ENCODE measurements at regions not wholly inside any gene's neighbourhood (a gene's known extent, or its start where the extent isn't known, plus 50 kb on each side); places are given as distances from the start of the nearest gene placed in this dataset.
"Not testable (repeated sequence)": the region's sequence is repeated elsewhere in the genome, so short reads cannot be mapped to it uniquely, and the experiment has no call there.

DNA sequence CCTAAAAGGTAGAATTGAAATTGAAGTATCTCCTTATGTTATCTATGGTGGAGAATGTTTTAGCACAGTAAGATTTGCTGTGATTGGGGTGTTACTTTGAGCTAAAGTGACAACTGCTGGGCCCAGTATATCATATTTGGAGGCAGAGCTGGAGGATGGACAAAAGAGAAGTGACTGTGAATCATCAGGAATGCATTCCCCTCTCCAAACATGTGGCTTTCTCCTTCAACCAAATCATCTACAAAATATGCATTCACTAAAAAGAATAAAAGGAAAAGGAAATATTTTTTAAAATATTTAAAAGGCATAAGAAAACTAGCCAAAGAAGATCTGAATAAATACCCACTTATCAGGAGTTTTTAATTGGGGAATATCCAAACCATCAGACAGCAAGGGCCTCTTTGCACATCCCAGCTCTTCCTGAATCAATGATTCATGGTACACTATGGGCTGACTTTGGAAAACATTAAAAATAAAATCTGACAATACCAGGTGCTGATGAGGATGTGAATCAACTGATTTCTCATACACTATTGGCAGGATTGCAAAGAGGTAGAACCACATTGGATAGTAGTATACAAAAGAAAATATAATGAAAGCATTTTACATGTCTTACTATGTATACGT lies 671.7 kb upstream of the NR3C2 start:
- no peak for DNase-seq

DNA sequence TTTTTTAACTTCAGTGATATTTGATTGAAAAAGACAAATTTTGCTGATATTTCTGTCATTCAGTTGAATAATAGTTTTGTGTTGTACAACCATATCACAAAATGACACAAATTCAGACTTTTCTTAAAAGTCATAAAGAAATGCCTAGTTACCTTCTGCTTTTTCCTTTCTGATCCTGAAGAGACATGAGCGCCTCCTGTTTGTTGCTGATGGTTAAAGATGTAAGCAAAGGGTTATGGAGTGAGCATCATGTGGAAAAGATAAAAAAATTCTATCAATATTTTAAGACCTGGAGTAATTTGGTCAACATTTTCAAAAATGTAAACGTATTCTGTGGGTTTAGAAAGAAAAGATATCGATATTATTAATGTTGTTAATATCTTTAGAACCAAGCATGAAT lies 669.9 kb upstream of the NR3C2 start:
- no peak for DNase-seq

DNA sequence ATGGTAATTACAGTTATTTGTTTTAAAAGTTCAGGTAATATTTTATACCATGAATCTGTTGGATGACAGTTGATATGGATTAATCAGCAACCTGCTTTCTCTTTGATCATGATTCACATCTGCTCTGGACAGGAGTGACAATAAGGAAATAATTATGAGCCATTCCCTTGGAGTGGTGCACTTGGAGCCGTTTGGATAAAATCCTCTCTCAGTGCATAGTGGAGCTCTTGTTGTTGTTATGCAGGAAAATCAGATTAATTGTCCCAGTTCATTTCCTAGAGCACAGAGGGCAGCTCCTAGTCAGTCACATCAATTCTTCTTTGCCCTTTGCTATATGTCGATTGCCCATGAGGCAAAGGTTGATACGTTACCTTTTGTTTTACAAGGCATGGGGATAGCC lies 668.3 kb upstream of the NR3C2 start:
- no peak for DNase-seq

DNA sequence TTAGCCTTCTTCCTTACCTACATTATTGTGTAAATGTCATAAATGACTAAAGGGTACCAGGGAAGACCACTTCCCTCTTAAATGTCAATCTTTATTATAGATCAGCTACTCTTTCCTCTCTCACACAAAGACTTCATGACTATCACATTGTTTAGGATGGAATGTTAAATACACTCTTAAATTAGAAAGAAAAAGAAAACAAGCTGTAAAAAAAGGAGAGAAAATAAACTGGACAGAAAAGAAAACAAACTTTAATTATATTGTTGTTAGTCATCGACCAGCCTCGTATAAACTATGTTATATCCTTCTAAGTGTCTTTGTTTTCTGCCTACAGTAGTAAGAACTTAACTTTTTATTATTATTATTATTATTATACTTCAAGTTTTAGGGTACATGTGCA lies 666.4 kb upstream of the NR3C2 start:
- no peak for DNase-seq

DNA sequence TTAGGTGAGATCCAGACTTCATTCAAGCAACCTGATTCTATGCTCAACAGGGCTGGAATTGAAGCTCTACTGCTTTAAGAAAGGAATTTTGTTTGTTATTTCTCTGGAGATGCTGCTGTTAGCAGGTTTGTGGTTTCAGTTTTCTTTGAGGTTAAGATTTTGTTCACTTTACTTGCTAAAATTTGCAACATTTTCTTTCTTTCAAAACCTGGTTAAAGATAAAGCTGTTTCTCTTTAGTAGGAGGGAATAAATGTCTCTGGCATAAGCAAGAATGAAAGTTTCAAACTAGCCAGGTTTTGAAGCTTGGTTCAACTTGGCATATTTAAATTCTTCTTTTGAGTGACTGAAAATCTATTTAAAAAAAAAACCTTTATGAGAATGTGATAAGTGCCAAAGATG lies 660.6 kb upstream of the NR3C2 start:
- no peak for DNase-seq

DNA sequence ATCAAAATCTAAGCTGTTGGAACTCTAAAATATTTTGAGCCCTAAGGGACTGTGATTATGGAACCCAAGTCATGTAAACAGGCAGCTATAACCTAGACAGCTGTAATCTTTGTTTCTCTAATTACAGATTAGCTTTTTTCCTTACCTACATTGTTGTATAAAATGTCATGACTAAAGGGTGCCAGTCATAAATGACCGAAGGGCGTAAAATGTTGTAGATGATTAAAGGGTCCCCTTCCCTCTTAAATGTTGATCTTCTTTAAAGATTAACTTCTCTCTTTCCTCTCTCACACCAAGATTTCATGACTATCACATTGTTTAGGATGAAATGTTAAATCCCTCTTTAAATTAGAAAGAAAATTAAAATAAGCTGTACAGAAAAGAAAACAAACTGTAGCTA lies 659.4 kb upstream of the NR3C2 start:
- DNase-seq, result no peak

DNA sequence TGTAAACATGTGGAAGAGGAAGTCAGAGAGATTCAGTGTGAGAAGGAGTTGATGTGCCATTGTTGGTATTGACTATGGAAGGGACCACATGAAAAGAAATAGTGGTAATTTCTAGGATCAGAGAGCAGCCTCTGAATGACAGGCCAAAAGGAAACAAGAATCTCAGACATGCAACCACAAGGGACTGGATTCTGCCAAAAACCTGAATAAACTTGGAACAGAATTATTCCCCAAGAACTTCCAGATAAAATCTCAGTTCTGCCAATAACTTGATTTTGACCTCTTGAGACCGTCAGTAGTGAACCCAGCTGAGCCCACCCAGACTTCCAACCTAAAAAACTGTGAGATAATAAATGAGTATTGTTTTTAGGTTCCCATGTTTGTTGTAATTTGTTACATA lies 653.6 kb upstream of the NR3C2 start:
- no peak for DNase-seq

- no peak for DNase-seq
Observed at GRCh38 chr4:149095001-149095400, 652.8 kb upstream of the NR3C2 start.

DNA sequence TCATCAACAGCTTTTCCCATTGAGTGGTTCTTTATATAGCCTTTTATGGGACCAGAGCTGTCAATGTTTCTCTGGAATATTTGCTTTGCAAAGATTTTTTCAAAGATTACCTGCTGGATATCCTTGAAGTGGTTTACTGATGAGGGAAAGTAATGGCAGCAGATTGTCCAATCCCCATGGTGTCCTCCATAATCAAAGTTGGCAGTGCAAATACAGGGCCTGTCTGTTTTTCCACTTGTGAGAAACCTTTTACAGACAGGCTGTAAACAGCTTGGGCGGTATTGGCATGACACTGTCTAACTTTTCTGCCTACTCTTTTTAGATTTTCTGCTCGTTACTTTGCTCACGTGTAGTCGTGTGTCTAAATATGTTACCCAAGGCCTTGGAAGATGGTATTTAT lies 641.9 kb upstream of the NR3C2 start:
- no peak for DNase-seq

- no peak for DNase-seq
Observed at GRCh38 chr4:149077181-149077580, 635.0 kb upstream of the NR3C2 start.

- DNase-seq, result no peak
Observed at GRCh38 chr4:149076401-149076800, 634.2 kb upstream of the NR3C2 start.

GRCh38 chr4:149072384-149072783 lies 630.2 kb upstream of the NR3C2 start:
- no peak for DNase-seq

GRCh38 chr4:149065753-149066152 lies 623.5 kb upstream of the NR3C2 start:
- DNase-seq, result no peak

DNA sequence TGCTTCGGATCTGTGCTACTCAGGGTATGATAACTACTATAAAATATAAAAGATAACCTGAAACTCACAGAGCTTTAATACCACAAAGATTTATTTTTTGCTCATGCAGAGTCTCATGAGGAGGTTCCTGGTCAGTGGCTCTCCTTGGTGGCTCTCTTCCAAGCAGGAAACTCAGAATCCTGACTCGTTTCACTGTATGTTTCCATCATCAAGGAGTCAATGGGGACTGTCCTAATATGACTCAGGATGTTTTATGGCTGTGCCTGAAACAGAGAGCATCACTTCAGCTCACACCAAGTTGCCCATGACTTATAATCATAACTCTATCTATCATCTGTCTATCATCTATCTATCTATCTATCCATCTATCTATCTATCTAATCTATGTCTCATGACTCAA lies 620.8 kb upstream of the NR3C2 start:
- DNase-seq, result no peak

DNA sequence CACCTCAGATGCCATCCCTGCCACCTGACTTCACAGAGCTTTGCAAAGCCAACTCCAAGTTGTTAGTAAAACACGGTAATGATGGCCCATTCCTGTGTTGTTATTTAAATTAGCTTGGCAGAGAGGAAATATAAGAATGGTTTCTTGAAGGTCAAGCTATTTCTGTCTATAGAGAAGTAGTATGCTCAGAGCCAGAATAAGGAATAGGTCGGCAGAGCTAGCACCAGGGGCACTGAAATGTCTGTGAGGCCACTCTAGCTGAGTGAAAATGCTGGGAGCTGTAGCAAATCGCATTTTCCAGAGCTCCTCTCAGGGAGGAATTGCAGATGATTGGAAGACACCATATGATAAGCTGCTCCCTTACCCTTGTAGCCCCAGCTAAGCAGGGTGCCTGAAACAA lies 615.4 kb upstream of the NR3C2 start:
- no peak for DNase-seq

GRCh38 chr4:149056615-149057014 lies 614.4 kb upstream of the NR3C2 start:
- DNase-seq, result no peak

DNA sequence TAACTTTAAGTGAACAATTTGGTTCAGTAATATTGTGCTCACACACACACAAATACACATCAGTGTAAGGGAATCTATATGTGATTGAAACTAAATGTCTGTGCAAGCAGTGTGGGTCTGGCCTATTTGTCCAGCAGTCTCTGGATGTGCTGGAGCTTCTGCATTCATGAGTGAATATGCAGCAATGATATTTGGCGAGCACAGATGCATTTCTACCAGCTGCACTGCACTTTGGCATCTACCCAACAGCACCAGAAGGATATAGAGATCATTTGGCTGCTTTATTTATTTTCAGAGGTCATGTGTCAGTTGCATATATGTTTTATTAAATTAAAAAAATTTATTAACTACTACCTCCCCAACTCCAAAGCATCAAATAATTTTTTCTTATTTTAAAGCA lies 613.4 kb upstream of the NR3C2 start:
- no peak for DNase-seq

DNA sequence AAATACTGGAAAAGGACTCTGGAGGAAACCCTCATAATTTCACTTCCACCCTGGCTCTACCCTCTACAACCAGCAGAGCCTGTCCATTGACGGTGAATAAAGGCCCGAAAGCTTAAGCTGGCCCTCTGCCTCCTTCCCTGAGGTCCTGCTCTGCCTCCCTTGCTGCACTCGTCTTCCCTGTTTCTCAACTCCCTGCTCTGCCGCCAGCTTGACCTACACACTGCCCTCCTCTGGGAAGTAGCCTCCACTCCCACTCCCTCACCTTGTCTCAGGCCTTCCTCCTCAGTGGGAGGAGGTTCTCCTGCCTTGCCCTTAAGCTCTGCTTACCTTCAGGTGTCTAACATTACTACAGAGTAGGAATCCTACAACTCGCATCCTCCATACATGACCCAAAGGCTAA lies 608.6 kb upstream of the NR3C2 start:
- no peak for DNase-seq

DNA sequence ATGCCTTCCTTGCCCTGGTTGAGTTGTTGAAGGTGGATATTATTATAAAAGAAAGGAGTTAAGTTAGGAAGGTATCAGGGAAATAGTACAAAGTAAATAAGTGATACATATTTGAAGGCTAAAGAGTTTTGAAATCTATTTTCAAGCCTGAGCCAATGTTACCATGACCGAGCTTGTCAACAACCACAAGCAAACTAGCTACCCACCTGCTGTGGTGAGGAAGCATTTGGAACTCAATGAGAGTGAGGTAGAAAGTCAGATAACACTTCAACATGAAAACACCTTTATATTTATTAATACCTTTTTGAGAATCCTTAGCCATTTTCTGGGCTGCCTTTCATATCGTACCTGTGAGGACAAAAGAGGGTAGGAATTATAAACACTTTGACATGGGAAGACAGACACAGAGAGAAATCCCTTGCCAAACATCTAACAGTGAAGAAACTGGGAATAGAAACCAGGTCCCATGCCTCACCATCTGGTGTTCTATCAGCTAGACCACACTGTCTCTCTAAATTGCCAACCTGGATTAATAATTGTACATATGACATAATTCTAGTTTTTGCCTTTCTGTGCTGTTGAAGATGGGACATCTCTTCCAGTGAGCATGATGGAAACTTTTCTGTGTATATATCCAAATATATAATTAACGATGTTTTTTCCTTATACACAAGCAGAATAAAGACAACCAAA lies 606.4 kb upstream of the NR3C2 start:
- DNase-seq, result no peak

DNA sequence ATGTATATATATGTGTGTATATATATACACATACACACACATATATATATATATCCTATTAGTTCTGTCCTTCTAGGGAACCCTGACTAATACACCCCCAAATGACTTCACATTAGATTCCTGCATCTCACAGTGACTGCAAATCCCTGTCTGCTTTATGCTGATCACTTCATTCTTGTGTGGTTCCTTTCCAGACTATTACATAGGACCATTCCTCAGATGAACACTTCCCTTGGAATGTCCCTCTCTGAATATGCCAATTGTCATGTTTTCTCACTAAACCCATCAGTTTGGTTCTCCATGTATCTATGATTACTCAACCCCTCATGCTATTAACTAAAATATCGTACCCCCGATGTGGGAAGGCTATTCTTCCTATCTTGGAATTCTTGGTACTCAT lies 605.2 kb upstream of the NR3C2 start:
- DNase-seq, result no peak

DNA sequence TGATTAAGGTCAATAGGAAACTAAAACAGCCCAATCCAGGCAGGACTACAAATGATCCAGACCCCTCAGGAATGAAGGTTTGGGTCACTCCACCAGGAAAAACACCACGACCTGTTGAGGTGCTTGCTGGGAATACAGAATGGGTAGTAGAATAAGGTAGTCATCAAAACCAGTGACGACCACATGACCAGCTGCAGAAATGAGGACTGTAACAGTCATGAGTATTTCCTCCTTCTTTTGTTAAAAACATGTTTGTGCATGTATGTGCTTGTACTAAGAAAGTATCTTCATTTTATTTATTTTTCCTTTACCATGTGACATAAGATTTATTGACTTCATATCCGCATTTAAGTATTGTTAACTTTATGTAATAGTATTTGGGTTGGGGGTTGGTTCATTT lies 603.5 kb upstream of the NR3C2 start:
- DNase-seq, result no peak

DNA sequence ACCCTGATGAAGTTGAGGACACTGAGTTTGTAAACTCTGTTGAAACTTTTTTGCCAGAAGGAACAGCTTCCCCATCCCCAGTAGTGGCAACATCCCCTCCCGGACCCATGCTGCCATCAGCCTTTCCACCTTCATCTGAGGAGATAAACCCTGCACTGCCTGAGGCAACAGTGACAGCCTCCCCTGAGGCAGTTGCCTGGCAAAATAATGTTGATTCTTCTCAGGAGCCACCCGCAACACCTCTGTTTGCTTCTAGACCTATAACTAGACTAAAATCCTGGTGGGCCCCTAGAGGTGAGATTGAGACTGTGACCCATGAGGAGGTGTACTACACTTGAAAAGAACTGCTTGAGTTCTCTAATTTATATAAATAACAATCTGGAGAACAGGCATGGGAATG lies 597.6 kb upstream of the NR3C2 start:
- not testable (repeated sequence) for DNase-seq

DNA sequence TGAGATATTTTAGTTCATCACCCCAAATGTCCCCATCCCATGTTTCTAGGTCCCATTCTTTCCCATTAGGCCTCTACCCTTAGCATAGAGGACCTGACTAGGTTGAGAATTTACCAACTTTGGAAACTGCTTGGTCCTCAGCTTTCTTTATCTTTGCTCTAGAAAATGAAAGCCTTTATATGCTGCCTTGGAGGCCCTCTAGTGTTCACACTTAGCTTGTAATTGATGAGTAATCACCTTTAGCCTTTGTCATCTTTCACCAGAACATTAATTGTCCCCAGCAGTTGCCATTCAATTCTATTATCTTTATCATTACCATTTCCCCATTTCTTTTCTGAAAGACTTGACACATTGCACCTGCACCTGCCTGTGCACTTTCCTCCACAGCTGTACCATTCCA lies 589.2 kb upstream of the NR3C2 start:
- DNase-seq, result no peak

- DNase-seq, result no peak
Observed at GRCh38 chr4:149029056-149029651, 586.9 kb upstream of the NR3C2 start.

DNA sequence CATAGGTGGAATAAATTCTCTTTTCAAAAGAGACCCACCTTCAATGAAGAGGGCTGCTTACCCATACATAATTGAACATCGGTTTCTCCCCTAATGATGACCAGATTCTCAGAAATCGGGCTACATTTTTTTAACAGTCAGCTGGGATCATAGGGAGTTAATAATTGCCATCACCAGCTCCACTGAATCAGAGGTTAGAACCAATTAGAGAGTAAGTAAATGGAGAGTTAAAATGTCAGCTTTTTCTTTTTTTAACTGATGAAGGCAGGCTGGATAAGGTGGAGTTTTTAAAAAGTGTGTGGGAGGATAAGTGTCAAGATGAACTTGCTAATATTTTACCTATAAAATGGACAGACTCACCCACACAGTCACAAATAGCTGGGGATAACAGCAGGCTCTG lies 584.5 kb upstream of the NR3C2 start:
- DNase-seq, result no peak
